HG03025 (cell line): ENCODE measurements at regions not wholly inside any gene's neighbourhood (a gene's known extent, or its start where the extent isn't known, plus 50 kb on each side); places are given as distances from the start of the nearest gene placed in this dataset.

Source experiments
- ATAC-seq: cut with Tn5 transposase; IDR thresholded peaks from one replicate; pipeline ENCODE4 v1.9.1; 2021; ENCODE audit warnings: mild to moderate bottlenecking, moderate library complexity; ENCODE audit not compliant: unreplicated experiment, low FRiP score

GRCh38 chr12:39240587-39240986, 202.3 kb downstream of the KIF21A start:
- no peak for ATAC-seq

DNA sequence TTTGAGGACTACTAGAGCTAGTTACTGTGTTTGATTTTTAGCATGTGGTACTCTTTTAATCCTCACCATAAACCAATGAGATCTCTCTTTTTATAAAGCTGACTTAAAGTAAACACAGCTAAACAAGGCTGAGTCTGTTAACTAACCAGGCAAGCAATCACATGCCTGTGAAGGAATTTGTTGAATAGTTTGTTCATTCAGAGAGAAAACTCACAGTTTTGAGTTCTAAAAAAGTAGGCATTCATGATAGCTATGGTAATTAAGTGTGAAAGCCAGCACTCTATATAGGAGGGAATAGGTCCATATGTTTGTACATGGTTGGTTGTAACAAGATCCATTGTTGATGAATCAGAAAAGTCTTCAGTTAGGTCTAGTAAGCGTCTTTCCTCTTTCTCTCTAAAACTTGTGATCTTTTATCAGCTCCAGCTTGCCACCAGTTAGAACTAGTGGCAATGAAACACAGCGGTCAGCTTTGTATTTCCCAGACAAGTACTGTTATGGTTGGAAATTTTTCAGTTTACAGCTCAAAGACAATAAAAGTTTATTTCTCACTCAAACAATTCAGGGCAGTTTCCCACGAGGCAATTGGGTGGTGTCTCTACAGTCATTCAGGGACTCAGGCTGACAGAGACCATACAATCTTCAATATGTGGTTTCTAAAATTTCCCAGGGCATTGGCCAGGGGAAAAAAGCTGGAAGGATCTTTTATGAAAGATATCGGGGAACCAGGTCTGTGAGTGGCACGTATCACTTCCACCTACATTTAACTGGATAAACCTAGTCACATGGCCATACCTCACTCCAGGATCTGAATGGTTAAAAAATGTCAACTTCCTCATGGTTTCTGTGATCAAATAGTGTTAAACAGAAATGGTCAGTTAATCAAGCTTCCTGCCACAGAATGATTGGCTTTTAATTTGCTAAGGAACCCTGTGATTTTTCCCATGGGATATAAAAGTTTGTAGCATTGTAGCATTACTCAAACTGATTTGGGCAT, 203.1 kb downstream of the KIF21A start:
- no peak for ATAC-seq

DNA sequence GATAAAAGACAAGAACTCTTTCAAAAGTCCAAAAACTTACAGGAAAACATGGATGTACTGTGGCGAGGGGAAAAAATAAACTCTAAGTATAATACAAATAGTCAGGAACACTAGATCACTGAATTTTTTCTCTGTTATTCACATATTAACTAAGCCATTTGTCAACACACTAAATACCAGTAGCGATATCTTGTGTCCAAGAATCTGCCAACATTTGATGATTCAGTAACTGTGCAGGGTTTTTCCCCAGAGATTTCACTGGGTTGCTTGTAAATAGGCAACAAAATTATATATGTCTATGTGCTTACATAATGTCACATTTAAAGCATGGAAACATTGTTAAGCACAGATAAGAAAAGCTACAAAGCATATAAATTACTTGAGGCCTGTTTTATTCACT, 205.9 kb downstream of the KIF21A start:
- no peak for ATAC-seq

DNA sequence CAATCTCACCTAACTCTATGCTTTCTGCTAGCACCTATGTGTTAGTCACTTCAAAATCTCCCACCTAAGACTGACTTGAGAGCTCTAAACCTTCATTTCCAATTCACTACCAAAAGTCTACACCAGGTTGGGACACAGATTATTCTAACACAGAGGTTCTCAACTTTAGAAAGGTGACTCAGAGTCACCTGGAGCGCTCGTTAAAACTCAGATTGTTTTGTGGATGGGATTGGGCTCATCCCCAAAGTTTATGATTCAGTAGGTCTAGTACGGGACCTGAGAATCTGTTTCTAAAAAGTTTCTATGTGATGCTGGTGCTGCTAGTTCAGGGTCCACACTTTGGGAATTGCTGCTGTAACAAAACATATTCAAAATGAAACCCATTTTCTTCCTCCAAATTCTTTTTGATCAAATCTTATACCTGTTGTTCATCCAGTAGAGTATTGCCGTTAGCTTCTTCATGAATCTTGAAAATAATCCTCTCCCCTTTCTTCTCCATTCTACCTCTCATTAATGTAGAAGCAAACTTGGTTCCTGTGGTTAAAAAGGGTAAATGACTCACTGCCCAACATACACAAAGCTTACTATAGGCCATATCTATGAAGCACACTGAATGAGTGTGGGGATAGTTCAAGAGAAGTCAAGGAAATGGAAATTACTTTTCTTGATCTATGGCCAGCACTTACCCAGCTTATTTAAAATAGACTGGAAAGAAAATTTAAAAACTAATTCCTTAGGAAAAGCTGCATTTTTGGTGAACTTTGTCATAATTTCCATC, 206.7 kb downstream of the KIF21A start:
- no peak for ATAC-seq

DNA sequence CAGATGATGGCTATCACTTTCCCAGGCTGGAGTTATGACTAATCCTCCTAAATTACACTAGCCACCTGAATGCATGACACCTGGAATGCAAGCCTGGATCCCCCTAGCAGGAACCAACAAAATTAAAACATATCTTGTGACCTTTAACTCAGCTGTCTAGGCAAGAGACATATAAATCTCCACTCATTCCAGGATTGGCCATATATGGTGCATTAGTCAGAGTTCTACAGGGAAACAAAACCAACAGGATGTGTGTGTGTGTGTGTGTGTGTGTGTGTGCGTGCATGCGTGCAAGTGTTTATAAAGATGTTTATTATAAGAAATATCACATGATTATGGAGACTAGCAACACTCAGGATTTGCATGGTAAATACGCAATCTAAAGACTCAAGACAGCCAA, 212.8 kb downstream of the KIF21A start:
- no peak for ATAC-seq

GRCh38 chr12:39227218-39227617, 215.7 kb downstream of the KIF21A start:
- no peak for ATAC-seq

DNA sequence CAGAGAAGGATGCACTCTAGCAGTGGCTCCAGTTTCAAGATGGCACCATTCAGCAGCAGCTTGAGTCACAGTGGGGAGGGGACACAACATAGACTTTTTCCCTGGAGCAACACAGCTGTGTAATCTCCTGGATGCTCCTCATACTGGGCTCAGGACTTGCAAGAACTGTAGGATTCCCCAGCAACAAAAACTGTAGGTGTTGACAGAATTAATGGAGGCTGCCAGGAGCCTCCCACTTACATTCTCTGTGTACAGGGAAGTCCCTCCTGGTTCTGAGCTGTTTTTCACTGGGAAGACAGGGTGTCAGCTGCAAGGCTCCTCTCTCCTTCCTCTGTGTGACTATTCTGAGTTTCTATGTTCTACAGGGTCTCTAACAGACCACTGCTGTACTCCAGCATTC, 217.9 kb downstream of the KIF21A start:
- no peak for ATAC-seq

GRCh38 chr12:39205969-39206368, 237.0 kb downstream of the KIF21A start:
- ATAC-seq, result no peak

GRCh38 chr12:39199351-39199750, 243.6 kb downstream of the KIF21A start:
- no peak for ATAC-seq

DNA sequence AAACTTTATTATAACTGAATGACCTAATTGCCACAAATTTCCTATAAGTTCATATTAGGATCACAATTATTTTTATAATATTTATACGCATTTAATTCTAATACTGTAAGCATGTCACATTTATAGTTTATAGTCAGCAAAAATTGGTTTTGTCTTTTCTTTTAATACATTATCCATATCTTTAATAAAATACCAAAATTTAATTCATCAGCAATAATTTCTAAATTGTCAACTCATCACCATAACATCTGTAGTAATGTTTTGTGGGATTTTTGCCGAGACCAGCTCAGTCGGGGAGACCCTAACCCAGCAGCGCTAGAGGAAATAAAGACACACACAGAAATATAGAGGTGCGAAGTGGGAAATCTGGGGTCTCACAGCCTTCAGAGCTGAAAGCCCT, 254.2 kb downstream of the KIF21A start:
- no peak for ATAC-seq

DNA sequence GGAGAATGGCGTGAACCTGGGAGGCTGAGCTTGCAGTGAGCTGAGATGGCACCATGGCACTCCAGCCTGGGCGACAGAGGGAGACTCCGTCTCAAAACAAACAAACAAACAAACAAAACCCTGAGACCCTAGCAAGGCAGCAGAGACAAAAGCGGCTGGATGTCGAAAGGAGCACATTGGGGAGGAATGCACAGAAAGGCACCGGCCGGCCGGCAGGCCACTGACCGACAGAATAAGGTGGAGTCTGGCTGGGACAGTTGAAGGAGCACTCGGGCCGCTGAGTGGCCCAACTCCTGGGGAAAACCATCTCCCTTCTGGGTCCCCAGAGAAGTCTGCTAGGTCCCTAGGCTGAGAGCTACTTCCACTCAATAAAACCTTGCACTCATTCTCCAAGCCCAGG, 256.2 kb downstream of the KIF21A start:
- ATAC-seq, result no peak

DNA sequence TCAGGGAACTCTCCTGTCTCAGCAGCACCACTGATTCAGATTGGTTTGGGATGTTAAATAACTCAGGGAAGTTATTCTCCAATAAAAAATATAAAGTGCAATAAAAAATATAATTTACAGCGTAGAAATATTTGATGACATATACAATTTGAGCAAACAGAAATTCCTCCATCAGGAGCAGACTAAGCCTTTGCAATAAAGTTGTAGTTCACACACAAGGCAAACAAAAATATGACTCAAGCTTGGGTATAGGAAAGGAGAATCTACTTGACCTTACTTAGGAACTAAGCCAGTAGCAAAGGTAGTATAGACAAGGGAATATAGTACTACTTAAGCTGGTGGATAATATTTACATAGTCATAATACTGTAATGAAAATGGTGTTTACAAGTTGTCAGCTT, 264.1 kb downstream of the KIF21A start:
- no peak for ATAC-seq

DNA sequence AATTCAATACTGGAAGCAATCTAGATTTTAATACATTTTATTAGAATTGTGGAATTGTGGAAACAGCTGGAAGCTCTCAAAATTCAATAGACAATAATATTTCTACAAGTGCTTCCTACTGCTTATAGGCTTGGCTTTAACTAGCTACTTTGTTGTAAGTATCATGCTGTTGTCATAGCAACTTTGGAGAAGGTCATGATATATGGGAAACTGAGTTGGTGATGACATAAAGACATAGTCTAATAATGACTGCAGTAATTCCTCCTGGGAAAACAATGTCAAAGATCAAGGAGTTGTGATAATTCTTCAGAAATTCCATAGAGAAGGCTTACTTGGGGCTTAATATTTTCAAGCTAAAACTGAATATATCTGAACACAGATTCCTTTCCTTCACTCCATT, 266.6 kb downstream of the KIF21A start:
- ATAC-seq, result no peak

GRCh38 chr12:39173726-39174125, 268.3 kb upstream of the CPNE8 start:
- no peak for ATAC-seq

GRCh38 chr12:39165338-39165737, 259.9 kb upstream of the CPNE8 start:
- no peak for ATAC-seq

DNA sequence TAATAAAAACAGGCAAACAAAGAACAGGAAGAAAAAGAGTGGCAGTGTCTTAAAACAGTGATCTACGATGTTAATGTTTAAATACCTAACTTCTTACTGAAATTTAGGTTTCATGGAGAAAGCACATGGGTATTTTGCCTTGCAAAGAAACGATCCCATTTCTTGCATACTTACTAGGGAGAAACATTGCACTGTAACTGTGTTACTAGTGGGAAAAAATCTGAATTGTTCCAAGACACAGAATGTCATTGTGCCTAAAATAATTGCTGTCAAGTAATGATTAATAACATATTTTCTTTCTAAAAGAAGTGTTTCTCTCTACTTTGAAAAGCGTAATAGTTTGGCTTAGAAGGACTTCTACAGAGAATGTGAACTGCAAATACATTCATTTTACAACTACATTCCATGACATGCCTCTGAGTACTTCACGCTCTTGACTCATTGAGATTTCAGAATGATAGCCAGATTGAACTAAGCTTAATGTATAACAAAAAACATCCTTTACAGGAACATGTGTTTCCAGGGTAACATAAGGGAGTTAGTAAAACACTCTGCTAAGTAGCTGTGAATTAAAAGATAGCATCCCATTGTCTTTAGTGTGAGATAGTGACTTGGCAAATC, 256.2 kb upstream of the CPNE8 start:
- no peak for ATAC-seq

- ATAC-seq, result no peak
Measured at GRCh38 chr12:39157696-39158342, 252.4 kb upstream of the CPNE8 start.

DNA sequence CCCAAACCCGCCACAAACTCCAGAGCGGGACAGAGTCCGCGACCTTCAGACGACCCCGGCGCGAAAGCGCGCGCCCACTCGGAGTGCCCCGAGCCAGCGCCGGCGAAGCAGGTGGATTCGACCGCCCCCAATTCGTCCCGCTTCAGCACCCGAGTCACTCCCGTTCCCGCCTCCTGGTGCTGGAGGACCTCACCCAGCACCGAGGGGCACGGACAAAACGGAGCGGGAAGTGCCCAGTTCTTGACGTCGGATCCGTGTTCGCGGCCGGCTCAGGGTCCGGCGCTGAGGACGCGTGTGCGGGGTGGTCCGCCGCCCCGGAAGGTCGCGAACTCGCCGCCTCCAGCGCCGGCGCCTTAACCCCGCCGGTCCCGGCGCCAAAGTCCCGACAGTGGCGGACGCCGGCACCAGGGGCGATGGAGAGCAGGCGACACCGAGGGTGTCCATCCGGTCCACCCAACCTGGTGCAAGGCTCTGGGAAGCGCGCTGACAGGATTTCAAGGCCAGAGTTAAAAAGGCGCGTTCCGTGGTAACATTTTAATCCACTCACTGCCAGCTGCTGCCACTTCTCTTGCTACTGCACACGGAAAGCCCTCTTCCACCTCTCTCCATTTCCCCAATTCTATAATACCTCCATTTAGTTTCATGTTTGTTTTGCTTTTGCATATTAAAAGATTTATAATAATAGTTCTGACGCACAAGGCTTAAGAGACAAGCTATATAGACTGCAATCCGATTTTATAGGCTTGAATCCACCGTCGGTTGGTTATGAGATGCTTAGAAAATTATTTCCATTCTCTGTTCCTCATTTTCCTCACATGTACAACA, 240.0 kb upstream of the CPNE8 start:
- no peak for ATAC-seq

DNA sequence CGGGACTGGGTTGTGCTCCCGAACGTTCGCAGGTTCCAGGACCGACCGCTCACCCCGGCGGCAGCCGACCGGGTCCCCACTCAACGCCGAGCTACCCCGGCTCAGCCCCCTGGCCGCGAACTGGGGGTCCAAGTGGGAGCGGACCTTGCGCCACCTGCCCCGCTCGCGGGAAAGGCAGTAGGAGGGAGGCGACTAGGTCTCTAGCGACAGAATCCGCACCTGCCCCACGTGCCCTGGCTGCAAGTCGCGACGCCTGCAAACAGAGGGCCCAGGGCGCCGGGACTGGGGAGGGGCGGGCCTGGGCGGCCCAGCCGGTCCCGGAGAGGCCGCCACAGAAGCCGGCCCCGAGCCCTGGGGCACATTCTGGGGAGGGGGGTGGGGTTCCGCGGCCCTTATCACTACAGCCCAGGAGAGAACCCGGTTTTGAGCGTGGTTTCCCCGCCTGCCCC, 239.2 kb upstream of the CPNE8 start:
- ATAC-seq, result no peak

DNA sequence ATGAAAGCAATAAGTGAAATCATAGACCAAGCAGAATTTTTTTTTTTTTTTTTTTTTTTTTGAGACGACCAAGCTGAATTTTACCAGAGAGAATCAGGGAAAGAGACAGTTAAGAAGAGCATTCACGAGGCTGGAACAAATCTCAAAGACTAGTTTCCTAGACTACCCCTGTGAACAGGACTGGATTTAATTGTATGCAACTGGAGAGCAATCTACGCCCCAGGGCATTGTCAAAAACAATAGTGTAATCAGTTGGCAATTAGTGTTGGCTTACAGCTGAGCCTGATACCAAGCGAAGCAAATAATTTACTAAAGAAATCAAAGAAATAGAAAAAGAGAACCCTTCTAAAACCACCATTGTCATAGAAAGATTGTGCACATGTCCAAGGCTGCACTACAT, 232.9 kb upstream of the CPNE8 start:
- ATAC-seq, result no peak
